ENCODE measurements at regions not wholly inside any gene's neighbourhood (a gene's known extent, or its start where the extent isn't known, plus 50 kb on each side); places are given as distances from the start of the nearest gene placed in this dataset.
"Not testable (repeated sequence)": the region's sequence is repeated elsewhere in the genome, so short reads cannot be mapped to it uniquely, and the experiment has no call there.

DNA sequence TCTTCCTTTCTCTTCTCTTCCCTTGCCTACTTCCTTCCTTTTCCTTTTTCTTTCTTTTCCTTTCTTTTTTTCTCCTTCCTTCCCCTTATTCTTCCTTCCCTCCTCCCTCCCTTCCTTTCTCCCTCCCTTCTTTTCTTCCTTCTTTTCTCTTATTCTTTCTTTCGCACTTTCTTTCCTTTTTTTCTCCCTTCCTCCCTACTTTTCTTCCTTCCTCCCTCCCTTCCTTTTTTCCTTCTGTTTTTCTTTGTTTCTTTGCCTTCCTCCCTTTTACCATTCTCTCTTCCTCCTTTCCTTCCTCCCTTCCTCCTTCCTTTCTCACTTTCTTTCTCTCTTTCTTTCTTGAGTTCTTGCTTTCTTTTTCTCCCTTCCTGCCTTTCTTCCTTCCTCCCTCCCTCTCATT, 416.5 kb downstream of the ANKRD30B start:
- ATAC-seq; DNase-seq; intact Hi-C loops (cut with DNase I): not testable (repeated sequence)

DNA sequence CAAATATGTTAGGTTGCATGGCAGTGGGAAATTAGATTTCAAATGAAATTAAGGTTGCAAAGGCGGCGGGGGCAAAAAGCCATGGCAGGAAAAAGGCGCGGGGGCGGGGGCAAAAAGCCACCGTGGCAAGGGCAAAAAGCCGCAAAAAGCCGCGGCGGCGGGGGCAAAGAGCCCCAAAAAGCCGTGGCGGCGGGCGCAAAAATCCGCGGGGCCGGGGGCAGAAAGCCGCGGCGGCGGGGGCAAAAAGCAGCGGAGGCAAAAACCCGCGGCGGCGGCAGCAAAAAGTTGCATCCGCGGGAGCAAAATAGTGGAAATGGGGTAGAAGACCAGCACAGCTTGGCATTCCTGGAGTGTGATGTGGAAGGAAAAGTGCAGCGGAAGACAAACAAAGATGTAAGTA, 417.1 kb downstream of the ANKRD30B start:
- ATAC-seq = no peak
- DNase-seq = no peak
- intact Hi-C loops (cut with DNase I) = no loop called here

DNA sequence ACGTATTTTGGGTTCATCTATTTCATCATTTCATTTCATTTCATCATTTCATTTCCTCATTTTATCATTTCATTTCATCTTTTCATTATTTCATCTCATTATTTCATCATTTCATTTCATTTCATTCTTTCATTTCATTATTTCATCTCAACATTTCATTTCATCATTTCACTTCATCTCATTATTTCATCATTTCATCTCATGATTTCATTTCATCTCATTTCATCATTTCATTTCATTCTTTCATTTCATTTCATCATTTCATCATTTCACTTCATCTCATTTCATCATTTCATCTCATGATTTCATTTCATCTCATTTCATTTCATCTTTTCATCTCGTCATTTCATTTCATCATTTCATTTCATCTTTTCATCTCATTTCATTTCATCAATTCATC, 445.1 kb downstream of the ANKRD30B start:
- ATAC-seq; intact Hi-C loops (cut with DNase I); DNase-seq: not testable (repeated sequence)

DNA sequence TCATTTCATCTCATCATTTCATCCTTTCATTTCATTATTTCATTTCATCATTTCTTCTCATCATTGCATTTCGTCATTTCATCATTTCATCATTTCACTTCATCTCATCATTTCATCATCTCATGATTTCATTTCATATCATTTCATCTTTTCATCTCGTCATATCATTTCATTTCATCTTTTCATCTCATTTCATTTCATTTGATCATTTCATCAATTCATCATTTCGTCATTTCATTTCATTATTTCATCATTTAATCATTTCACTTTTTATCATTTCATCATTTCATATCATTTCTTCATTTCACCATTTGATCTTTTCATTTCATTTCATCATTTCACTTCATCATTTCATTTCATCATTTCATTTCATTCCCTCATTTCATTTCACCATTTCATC, 445.8 kb downstream of the ANKRD30B start:
- DNase-seq; intact Hi-C loops (cut with DNase I); ATAC-seq: not testable (repeated sequence)

DNA sequence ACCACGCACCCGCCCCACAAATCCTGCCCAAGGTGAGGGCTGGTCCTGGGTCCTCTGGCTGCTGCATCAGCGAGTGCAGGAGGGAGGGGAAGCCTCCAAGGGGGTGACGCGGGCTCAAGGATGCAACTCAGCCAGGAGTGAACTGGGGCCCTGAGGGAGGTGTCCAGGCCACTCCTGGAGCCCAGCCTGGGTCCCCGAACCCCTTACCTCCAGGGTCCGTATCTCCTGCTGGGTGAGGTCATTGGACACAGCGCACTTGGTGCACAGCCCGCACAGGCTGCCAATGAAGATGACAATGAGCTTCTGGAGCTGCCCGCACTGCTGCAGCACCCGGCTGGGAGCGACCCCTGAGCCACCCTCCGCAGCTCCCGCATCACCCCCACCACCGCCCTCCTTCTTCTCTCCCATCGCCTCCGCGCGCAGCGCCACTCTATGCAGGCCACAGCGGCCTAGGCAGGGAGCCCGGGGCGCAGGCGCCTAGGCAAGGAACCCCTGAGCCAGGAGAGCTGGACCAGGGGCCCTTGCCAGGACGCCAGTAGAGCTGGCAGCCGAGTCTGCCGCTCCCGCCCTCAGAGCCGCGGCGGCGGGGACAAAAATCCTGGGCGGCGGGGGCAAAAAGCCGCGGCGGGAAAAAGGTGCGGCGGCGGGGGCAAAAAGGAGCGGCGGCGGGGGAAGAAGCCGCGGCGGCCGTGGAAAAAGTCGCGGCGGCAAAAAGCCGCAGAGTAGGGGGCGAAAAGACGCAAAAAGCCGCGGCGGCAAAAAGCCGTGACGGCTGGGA, 449.6 kb downstream of the ANKRD30B start:
- DNase-seq (peak; percentile 17), ATAC-seq (peak in 1 of 2 donors; percentile 44)
- intact Hi-C loops (cut with DNase I) = not testable (repeated sequence)

DNA sequence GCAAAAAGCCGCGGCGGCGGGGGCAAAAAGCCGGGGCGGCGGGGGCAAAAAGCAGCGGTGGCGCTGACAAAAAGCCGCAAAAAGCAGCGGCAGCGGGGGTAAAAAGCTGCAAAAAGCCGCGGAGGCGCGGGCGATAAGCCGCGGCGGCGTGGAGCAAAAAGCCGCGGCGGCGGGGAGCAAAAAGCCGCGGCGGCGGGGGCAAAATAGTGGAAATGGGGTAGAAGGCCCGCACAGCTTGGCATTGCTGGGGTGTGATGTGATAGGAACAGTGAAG, 450.1 kb downstream of the ANKRD30B start:
- ATAC-seq (no peak), DNase-seq (peak; percentile 8)
- intact Hi-C loops (cut with DNase I) = no loop called here
